ENCODE measurements at regions not wholly inside any gene's neighbourhood (a gene's known extent, or its start where the extent isn't known, plus 50 kb on each side); places are given as distances from the start of the nearest gene placed in this dataset.

- TF ChIP-seq, protein P1, sequence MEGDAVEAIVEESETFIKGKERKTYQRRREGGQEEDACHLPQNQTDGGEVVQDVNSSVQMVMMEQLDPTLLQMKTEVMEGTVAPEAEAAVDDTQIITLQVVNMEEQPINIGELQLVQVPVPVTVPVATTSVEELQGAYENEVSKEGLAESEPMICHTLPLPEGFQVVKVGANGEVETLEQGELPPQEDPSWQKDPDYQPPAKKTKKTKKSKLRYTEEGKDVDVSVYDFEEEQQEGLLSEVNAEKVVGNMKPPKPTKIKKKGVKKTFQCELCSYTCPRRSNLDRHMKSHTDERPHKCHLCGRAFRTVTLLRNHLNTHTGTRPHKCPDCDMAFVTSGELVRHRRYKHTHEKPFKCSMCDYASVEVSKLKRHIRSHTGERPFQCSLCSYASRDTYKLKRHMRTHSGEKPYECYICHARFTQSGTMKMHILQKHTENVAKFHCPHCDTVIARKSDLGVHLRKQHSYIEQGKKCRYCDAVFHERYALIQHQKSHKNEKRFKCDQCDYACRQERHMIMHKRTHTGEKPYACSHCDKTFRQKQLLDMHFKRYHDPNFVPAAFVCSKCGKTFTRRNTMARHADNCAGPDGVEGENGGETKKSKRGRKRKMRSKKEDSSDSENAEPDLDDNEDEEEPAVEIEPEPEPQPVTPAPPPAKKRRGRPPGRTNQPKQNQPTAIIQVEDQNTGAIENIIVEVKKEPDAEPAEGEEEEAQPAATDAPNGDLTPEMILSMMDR (IDR thresholded peaks at IDR 0.05), result no peak
- no peak for TF ChIP-seq EZH2 (IDR thresholded peaks at IDR 0.05; ENCODE audit: borderline replicate concordance, insufficient read depth, low read depth, low read length, poor library complexity, severe bottlenecking)
Observed at GRCh38 chr18:29418136-29418535, 1241.2 kb upstream of the CDH2 start.

All from B cell (primary cell).